CD4-positive, alpha-beta T cell (primary cell): ENCODE measurements at regions not wholly inside any gene's neighbourhood (a gene's known extent, or its start where the extent isn't known, plus 50 kb on each side); places are given as distances from the start of the nearest gene placed in this dataset.

Experiments used
- ATAC-seq: fragments of 200-7000 bp; cut with Tn5 transposase; one replicate; pipeline ENCODE4 v1.10.0; 2022; ENCODE audit warnings: mild to moderate bottlenecking; ENCODE audit not compliant: poor library complexity
- CTCF ChIA-PET: fragments of 350-600 bp; sonication (Branson Sonifier 250); formaldehyde crosslinking; loops from one replicate; lab custom pipeline; 2021; ENCODE audit warnings: antibody characterized with exemption, inconsistent platforms; lab: Charles Lee
- POLR2A ChIA-PET: fragments of 350-600 bp; sonication (Branson Sonifier 250); formaldehyde crosslinking; loops from one replicate; lab custom pipeline; 2021; ENCODE audit warnings: antibody characterized with exemption, inconsistent platforms; lab: Charles Lee
- DNase-seq, 14 experiments: peaks; one replicate each; pipeline ENCODE4 v3.0.0-alpha.2; 2013 to 2020; ENCODE audit warnings: mixed read lengths in 2 of 14
- H3K27ac ChIP-seq, 2 donors: one replicate each; pipeline versions ENCODE4 v1.5.1 to v1.7.0; 2013; ENCODE audit warnings: low read length in 2 of 2, low read depth in 1 of 2, mild to moderate bottlenecking in 1 of 2
- H3K27me3 ChIP-seq, 2 experiments: 1 replicate in 1 of 2; 2 replicates in 1 of 2; pipeline versions ENCODE4 v1.6.1 to v1.7.0; 2013; ENCODE audit warnings: low read length in 2 of 2, control low read depth in 1 of 2, mild to moderate bottlenecking in 1 of 2, moderate library complexity in 1 of 2; ENCODE audit not compliant: insufficient read depth in 2 of 2, control insufficient read depth in 1 of 2
- H3K36me3 ChIP-seq: one replicate; pipeline ENCODE4 v1.6.1; 2013; ENCODE audit warnings: low read length, control low read depth; ENCODE audit not compliant: insufficient read depth
- H3K4me1 ChIP-seq: one replicate; pipeline ENCODE4 v1.6.1; 2013; ENCODE audit warnings: low read length, control low read depth; ENCODE audit not compliant: insufficient read depth
- H3K4me3 ChIP-seq: one replicate; pipeline ENCODE4 v1.5.1; 2013; ENCODE audit warnings: mild to moderate bottlenecking, low read length, moderate library complexity
- H3K9me3 ChIP-seq, 2 experiments: 1 replicate in 1 of 2; 2 replicates in 1 of 2; pipeline versions ENCODE4 v1.6.1 to v1.7.0; 2013; ENCODE audit warnings: low read length in 2 of 2, mild to moderate bottlenecking in 2 of 2, control low read depth in 1 of 2, moderate library complexity in 1 of 2; ENCODE audit not compliant: control insufficient read depth in 1 of 2, insufficient read depth in 1 of 2
- H3K27ac Mint-ChIP-seq: one replicate; pipeline ENCODE4 v1.8.0; 2020; ENCODE audit warnings: mixed read lengths
- H3K27me3 Mint-ChIP-seq: one replicate; pipeline ENCODE4 v1.8.0; 2021; ENCODE audit warnings: mixed read lengths
- H3K36me3 Mint-ChIP-seq: one replicate; pipeline ENCODE4 v1.8.0; 2021; ENCODE audit warnings: low read depth, mixed read lengths
- H3K4me1 Mint-ChIP-seq: one replicate; pipeline ENCODE4 v1.8.0; 2021; ENCODE audit warnings: low read depth, mixed read lengths
- H3K4me3 Mint-ChIP-seq: one replicate; pipeline ENCODE4 v1.8.0; 2020; ENCODE audit warnings: mild to moderate bottlenecking, mixed read lengths
- H3K9me3 Mint-ChIP-seq: one replicate; pipeline ENCODE4 v1.8.0; 2020; ENCODE audit warnings: mixed read lengths
- intact Hi-C, 2 experiments: fragments of 100-400 bp; cut with DNase I in 1 of 2; cut with micrococcal nuclease in 1 of 2; formaldehyde crosslinking; loops; one replicate each; pipeline versions ENCODE4 v1.15.1 to v1.9.0; 2023 to 2025; cut with DNase I, micrococcal nuclease
- TF ChIP-seq, protein P1 (sequence below): fragments of 200-600 bp; IDR thresholded peaks from one replicate; pipeline ENCODE4 v1.8.0; 2022; ENCODE audit warnings: antibody characterized with exemption, mild to moderate bottlenecking

DNA sequence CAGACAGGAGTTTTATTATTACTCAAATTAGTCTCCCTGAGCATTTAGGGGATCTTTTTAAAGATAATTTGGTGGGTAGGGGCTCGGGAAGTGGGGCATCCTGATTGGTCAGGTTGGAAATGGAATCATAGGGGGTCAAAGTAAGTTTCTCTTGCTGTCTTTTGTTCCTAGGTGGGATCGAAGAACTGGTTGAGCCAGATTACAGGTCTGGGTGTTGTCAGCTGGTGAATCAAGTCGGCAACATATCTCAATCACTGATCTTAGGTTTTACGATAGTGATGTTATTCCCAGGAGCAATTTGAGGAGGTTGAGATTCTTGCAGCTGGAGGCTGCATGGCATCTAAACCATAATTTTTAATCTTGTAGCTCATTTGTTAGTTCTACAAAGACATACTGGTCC, 629.5 kb upstream of the AMOT start:
- CTCF ChIA-PET: no interaction called here
- ATAC-seq (no peak), DNase-seq (no peak)
- intact Hi-C loops: no loop called here
- no peaks in the 10 kb centered on the region for H3K27me3 ChIP-seq
- no peak overlapping the region for H3K27ac Mint-ChIP-seq
- no peaks in the 10 kb centered on the region for H3K36me3 Mint-ChIP-seq
- H3K36me3 ChIP-seq: no peaks in the 10 kb centered on the region
- no peaks in the 10 kb centered on the region for H3K4me1 Mint-ChIP-seq
- H3K27me3 Mint-ChIP-seq: no peaks in the 10 kb centered on the region
- H3K4me1 ChIP-seq: no peaks in the 10 kb centered on the region
- TF ChIP-seq, protein P1, sequence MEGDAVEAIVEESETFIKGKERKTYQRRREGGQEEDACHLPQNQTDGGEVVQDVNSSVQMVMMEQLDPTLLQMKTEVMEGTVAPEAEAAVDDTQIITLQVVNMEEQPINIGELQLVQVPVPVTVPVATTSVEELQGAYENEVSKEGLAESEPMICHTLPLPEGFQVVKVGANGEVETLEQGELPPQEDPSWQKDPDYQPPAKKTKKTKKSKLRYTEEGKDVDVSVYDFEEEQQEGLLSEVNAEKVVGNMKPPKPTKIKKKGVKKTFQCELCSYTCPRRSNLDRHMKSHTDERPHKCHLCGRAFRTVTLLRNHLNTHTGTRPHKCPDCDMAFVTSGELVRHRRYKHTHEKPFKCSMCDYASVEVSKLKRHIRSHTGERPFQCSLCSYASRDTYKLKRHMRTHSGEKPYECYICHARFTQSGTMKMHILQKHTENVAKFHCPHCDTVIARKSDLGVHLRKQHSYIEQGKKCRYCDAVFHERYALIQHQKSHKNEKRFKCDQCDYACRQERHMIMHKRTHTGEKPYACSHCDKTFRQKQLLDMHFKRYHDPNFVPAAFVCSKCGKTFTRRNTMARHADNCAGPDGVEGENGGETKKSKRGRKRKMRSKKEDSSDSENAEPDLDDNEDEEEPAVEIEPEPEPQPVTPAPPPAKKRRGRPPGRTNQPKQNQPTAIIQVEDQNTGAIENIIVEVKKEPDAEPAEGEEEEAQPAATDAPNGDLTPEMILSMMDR: no peak
- H3K4me3 Mint-ChIP-seq: no peak overlapping the region
- H3K27ac ChIP-seq: no peak overlapping the region
- H3K9me3 ChIP-seq: no peaks in the 10 kb centered on the region
- H3K9me3 Mint-ChIP-seq: no peaks in the 10 kb centered on the region
- no peak overlapping the region for H3K4me3 ChIP-seq
- POLR2A ChIA-PET: no interaction called here

DNA sequence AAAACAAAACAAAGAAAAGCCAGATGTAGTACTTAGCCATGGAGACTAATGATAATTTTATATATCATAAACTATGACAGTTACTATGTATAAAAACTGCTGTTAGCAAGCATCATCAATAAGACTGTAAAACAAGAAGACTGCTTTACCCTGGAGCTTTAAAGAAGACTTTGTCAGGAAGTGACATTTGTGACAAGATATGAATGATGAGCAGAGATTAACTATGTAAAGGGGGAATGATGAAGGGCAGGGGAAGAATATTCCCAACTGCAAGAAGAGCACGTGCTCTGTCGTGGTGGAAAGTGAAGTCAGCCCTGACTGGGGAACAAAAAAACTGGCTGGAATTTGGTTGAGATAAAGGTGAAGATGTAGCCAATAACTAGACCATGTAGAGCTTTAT, 617.1 kb upstream of the AMOT start:
- Histone ChIP-seq H3K4me3 (no peak overlapping the region), H3K27me3 (no peaks in the 10 kb centered on the region), H3K36me3 (no peaks in the 10 kb centered on the region), H3K27ac (no peak overlapping the region), H3K4me1 (no peaks in the 10 kb centered on the region), H3K9me3 (peaks cover 0 to 3% of the 10 kb centered on the region in 2 experiments)
- H3K9me3 Mint-ChIP-seq: no peaks in the 10 kb centered on the region
- no peak for ATAC-seq
- intact Hi-C loops: no loop called here
- H3K27ac Mint-ChIP-seq: no peak overlapping the region
- no peak overlapping the region for H3K4me3 Mint-ChIP-seq
- H3K27me3 Mint-ChIP-seq: no peaks in the 10 kb centered on the region
- TF ChIP-seq, protein P1: no peak
- no peak for DNase-seq
- no peaks in the 10 kb centered on the region for H3K4me1 Mint-ChIP-seq
- POLR2A ChIA-PET: no interaction called here
- CTCF ChIA-PET: no interaction called here
- no peaks in the 10 kb centered on the region for H3K36me3 Mint-ChIP-seq

DNA sequence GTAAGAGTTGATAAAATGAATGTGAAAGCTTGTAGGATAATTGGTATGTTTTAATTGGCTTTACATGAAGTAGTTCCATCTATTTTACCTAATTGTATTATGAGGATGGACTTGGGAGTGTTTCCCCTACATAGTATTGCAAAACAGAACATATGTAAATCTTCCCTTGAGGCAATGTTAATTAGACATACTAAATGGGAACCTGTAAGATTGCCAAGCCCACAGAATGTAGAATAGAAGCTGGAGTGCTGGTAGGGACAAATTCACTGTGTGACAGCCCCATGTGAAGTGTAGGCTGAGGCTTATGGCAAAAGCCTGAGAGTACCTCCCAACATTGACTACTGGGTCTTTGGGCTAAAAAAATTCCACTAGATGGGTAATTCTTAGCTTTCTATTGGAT, 615.0 kb upstream of the AMOT start:
- H3K4me1 Mint-ChIP-seq: no peaks in the 10 kb centered on the region
- DNase-seq: no peak
- CTCF ChIA-PET: no interaction called here
- POLR2A ChIA-PET: no interaction called here
- Histone ChIP-seq H3K4me1 (no peaks in the 10 kb centered on the region), H3K27me3 (no peaks in the 10 kb centered on the region), H3K27ac (no peak overlapping the region), H3K9me3 (peaks cover 0 to 3% of the 10 kb centered on the region in 2 experiments), H3K4me3 (no peak overlapping the region), H3K36me3 (no peaks in the 10 kb centered on the region)
- no peaks in the 10 kb centered on the region for H3K36me3 Mint-ChIP-seq
- H3K9me3 Mint-ChIP-seq: no peaks in the 10 kb centered on the region
- ATAC-seq: no peak
- TF ChIP-seq, protein P1: no peak
- no peak overlapping the region for H3K27ac Mint-ChIP-seq
- intact Hi-C loops: no loop called here
- H3K27me3 Mint-ChIP-seq: no peaks in the 10 kb centered on the region
- H3K4me3 Mint-ChIP-seq: no peak overlapping the region
